ENCODE measurements at regions not wholly inside any gene's neighbourhood (a gene's known extent, or its start where the extent isn't known, plus 50 kb on each side); places are given as distances from the start of the nearest gene placed in this dataset.
"Not testable (repeated sequence)": the region's sequence is repeated elsewhere in the genome, so short reads cannot be mapped to it uniquely, and the experiment has no call there.

GRCh38 chr3:26291840-26292239, 330.7 kb upstream of the LRRC3B start:
- DNase-seq: no peak

- no peak for DNase-seq
Observed at GRCh38 chr3:26292780-26293179, 329.8 kb upstream of the LRRC3B start.

GRCh38 chr3:26293329-26293844, 329.2 kb upstream of the LRRC3B start:
- DNase-seq: no peak

- DNase-seq: no peak
Observed at GRCh38 chr3:26307192-26307591, 315.4 kb upstream of the LRRC3B start.

GRCh38 chr3:26307787-26308186, 314.8 kb upstream of the LRRC3B start:
- no peak for DNase-seq

GRCh38 chr3:26308454-26308853, 314.1 kb upstream of the LRRC3B start:
- no peak for DNase-seq

GRCh38 chr3:26309536-26309935, 313.0 kb upstream of the LRRC3B start:
- not testable (repeated sequence) for DNase-seq

GRCh38 chr3:26312816-26313215, 309.8 kb upstream of the LRRC3B start:
- no peak for DNase-seq

- DNase-seq: no peak
Observed at GRCh38 chr3:26316472-26316871, 306.1 kb upstream of the LRRC3B start.

GRCh38 chr3:26323741-26324140, 298.8 kb upstream of the LRRC3B start:
- DNase-seq: not testable (repeated sequence)

- no peak for DNase-seq
Observed at GRCh38 chr3:26340001-26340400, 282.6 kb upstream of the LRRC3B start.

GRCh38 chr3:26343647-26344046, 278.9 kb upstream of the LRRC3B start:
- no peak for DNase-seq

GRCh38 chr3:26345613-26346012, 277.0 kb upstream of the LRRC3B start:
- no peak for DNase-seq

- no peak for DNase-seq
Observed at GRCh38 chr3:26346497-26346896, 276.1 kb upstream of the LRRC3B start.

- no peak for DNase-seq
Observed at GRCh38 chr3:26347150-26347549, 275.4 kb upstream of the LRRC3B start.

GRCh38 chr3:26350853-26351252, 271.7 kb upstream of the LRRC3B start:
- DNase-seq: no peak

GRCh38 chr3:26353097-26353496, 269.5 kb upstream of the LRRC3B start:
- no peak for DNase-seq

GRCh38 chr3:26358405-26358804, 264.2 kb upstream of the LRRC3B start:
- DNase-seq: no peak

GRCh38 chr3:26365706-26366105, 256.9 kb upstream of the LRRC3B start:
- DNase-seq: no peak

GRCh38 chr3:26368312-26368711, 254.3 kb upstream of the LRRC3B start:
- DNase-seq: no peak

- no peak for DNase-seq
Observed at GRCh38 chr3:26369133-26369532, 253.4 kb upstream of the LRRC3B start.

- no peak for DNase-seq
Observed at GRCh38 chr3:26375843-26376530, 246.6 kb upstream of the LRRC3B start.

GRCh38 chr3:26381411-26381810, 241.2 kb upstream of the LRRC3B start:
- DNase-seq: no peak

GRCh38 chr3:26406636-26407035, 215.9 kb upstream of the LRRC3B start:
- no peak for DNase-seq

- no peak for DNase-seq
Observed at GRCh38 chr3:26418553-26418952, 204.0 kb upstream of the LRRC3B start.
